HepG2 (cell line): ENCODE measurements at regions not wholly inside any gene's neighbourhood (a gene's known extent, or its start where the extent isn't known, plus 50 kb on each side); places are given as distances from the start of the nearest gene placed in this dataset.

Experiments
- ATAC-seq: fragments of 200-7000 bp; cut with Tn5 transposase; 3 replicates; pipeline ENCODE4 v1.9.1; 2020; ENCODE audit warnings: mild to moderate bottlenecking, moderate library complexity
- BruUV-seq: library from RNA; stranded (reverse); fragments of 400-500 nt; replicated peaks from 2 replicates; lab custom pipeline; 2021; lab: Mats Ljungman, UMichigan
- CTCF ChIA-PET: fragments of 300-600 bp; formaldehyde crosslinking; extraction: SDS; loops from one replicate; lab custom pipeline; 2021; ENCODE audit warnings: low total read pairs, inconsistent platforms, low intra/inter-chr PET ratio; lab: Yijun Ruan, JAX
- POLR2A ChIA-PET: fragments of 350-600 bp; sonication (Branson Sonifier 250); formaldehyde crosslinking; loops from one replicate; lab custom pipeline; 2020; ENCODE audit warnings: antibody characterized with exemption, inconsistent platforms; lab: Yijun Ruan, JAX
- DNase-seq: peaks from one replicate; pipeline ENCODE4 v3.0.0-alpha.2; 2015; ENCODE audit warnings: low spot score
- FAIRE-seq: peaks from 3 replicates; lab custom pipeline; 2011; peaks lifted over from hg19 to GRCh38; lab: Jason Lieb, UNC
- H2AFZ ChIP-seq: one replicate; pipeline ENCODE4 v1.6.1; 2011; ENCODE audit warnings: low read length, inconsistent platforms
- H3K27ac ChIP-seq: fragments of 300-600 bp; 3 replicates; pipeline ENCODE4 v1.8.0; 2011; ENCODE audit warnings: mixed run types, mild to moderate bottlenecking, mixed read lengths, low read length, inconsistent platforms; ENCODE audit not compliant: insufficient read depth; ENCODE audit errors: extremely low read length
- H3K27me3 ChIP-seq, 2 experiments: fragments of 200-600 bp in 1 of 2; 2 replicates in 1 of 2; 3 replicates in 1 of 2; pipeline versions ENCODE4 v1.6.0 to v1.8.0; 2011; ENCODE audit warnings: low read length in 2 of 2, mild to moderate bottlenecking in 2 of 2, moderate library complexity in 2 of 2, inconsistent platforms in 1 of 2; ENCODE audit not compliant: insufficient read depth in 2 of 2, control insufficient read depth in 1 of 2
- H3K36me3 ChIP-seq, 2 experiments: fragments of 200-600 bp in 1 of 2; replicated peaks in 1 of 2; 2 replicates in 1 of 2; 3 replicates in 1 of 2; pipeline versions ENCODE4 v1.5.1 to v1.8.0; 2011; ENCODE audit warnings: low read length in 2 of 2, inconsistent platforms in 1 of 2; ENCODE audit not compliant: insufficient read depth in 2 of 2, control insufficient read depth in 1 of 2
- H3K4me1 ChIP-seq: 2 replicates; pipeline ENCODE4 v1.5.1; 2012; ENCODE audit warnings: low read length, inconsistent platforms; ENCODE audit not compliant: insufficient read depth
- H3K4me2 ChIP-seq: 2 replicates; pipeline ENCODE4 v1.6.0; 2011; ENCODE audit warnings: low read depth, low read length, inconsistent platforms
- H3K4me3 ChIP-seq, 3 experiments: fragments of 200-600 bp in 1 of 3; sonication (generic), shearing (Covaris generic) in 1 of 3; replicated peaks in 1 of 3; 2 replicates each; pipeline ENCODE4 v1.5.1; 2011 to 2016; ENCODE audit warnings: low read length in 3 of 3, inconsistent platforms in 2 of 3, low read depth in 2 of 3, mild to moderate bottlenecking in 2 of 3, control low read depth in 1 of 3, mixed read lengths in 1 of 3; ENCODE audit not compliant: insufficient read depth in 1 of 3
- H3K79me2 ChIP-seq: one replicate; pipeline ENCODE4 v1.6.1; 2011; ENCODE audit warnings: low read length, inconsistent platforms; ENCODE audit not compliant: insufficient read depth
- H3K9ac ChIP-seq: 2 replicates; pipeline ENCODE4 v1.6.0; 2011; ENCODE audit warnings: mild to moderate bottlenecking, low read depth, low read length, inconsistent platforms; ENCODE audit not compliant: insufficient read depth
- H3K9me3 ChIP-seq: 2 replicates; pipeline ENCODE4 v1.5.1; 2012; ENCODE audit warnings: mild to moderate bottlenecking, low read length
- H4K20me1 ChIP-seq: 2 replicates; pipeline ENCODE4 v1.6.0; 2011; ENCODE audit warnings: inconsistent platforms, mild to moderate bottlenecking, low read length, moderate library complexity; ENCODE audit not compliant: insufficient read depth
- GPN1 ChIP-seq: sonication (generic); formaldehyde crosslinking; IDR thresholded peaks from 2 replicates; pipeline ENCODE4 v1.5.1; 2020; ENCODE audit warnings: missing genetic modification reagents, borderline replicate concordance
- NCOA2 ChIP-seq: sonication (generic); formaldehyde crosslinking; IDR thresholded peaks from 2 replicates; pipeline ENCODE4 v1.8.0; 2022; ENCODE audit warnings: inconsistent platforms
- NR2C2 ChIP-seq: sonication (generic); formaldehyde crosslinking; IDR thresholded peaks from 2 replicates; pipeline ENCODE4 v1.4.0; 2020; ENCODE audit warnings: missing genetic modification reagents, mild to moderate bottlenecking, moderate library complexity, borderline replicate concordance
- PCBP2 ChIP-seq: fragments of 200-400 bp; formaldehyde crosslinking; optimal IDR thresholded peaks from 2 replicates; pipeline ENCODE3; 2018; ENCODE audit warnings: low read length, low read depth; ENCODE audit not compliant: poor library complexity, severe bottlenecking
- SAFB2 ChIP-seq: sonication (generic); formaldehyde crosslinking; IDR thresholded peaks from 2 replicates; pipeline ENCODE4 v1.5.1; 2020; ENCODE audit warnings: missing genetic modification reagents, low read depth, mild to moderate bottlenecking, borderline replicate concordance
- ZFP36 ChIP-seq: fragments of 150-350 bp; IDR thresholded peaks from 2 replicates; pipeline ENCODE4 v1.6.1; 2018; ENCODE audit warnings: borderline replicate concordance, low read length, low read depth; ENCODE audit not compliant: partially characterized antibody
- ZFX ChIP-seq: sonication (generic); formaldehyde crosslinking; IDR thresholded peaks from 2 replicates; pipeline ENCODE4 v1.4.0; 2020; ENCODE audit warnings: mild to moderate bottlenecking, low read depth, missing genetic modification reagents, moderate library complexity
- ZNF136 ChIP-seq: sonication (generic); formaldehyde crosslinking; IDR thresholded peaks from 2 replicates; pipeline ENCODE4 v1.8.1; 2022; ENCODE audit warnings: low read depth, mild to moderate bottlenecking, moderate library complexity, missing genetic modification reagents
- ZNF382 ChIP-seq: sonication (generic); formaldehyde crosslinking; IDR thresholded peaks from 2 replicates; pipeline ENCODE4 v1.5.0; 2020; ENCODE audit warnings: missing genetic modification reagents, mild to moderate bottlenecking, borderline replicate concordance
- ZNF407 ChIP-seq: sonication (generic); formaldehyde crosslinking; IDR thresholded peaks from one replicate; pipeline ENCODE4 v1.5.1; 2020; ENCODE audit warnings: mild to moderate bottlenecking, missing genetic modification reagents; ENCODE audit errors: not compliant biosample characterization
- ZNF687 ChIP-seq: sonication (generic); formaldehyde crosslinking; IDR thresholded peaks from 2 replicates; pipeline ENCODE4 v1.5.1; 2020; ENCODE audit warnings: mild to moderate bottlenecking, missing genetic modification reagents, moderate library complexity
- ZNF780A ChIP-seq: sonication (generic); formaldehyde crosslinking; IDR thresholded peaks from 2 replicates; pipeline ENCODE4 v1.8.0; 2022; ENCODE audit warnings: mild to moderate bottlenecking, missing genetic modification reagents, moderate library complexity
- ZNF788 ChIP-seq: sonication (generic); formaldehyde crosslinking; IDR thresholded peaks from 2 replicates; pipeline ENCODE4 v1.5.0; 2020; ENCODE audit warnings: mild to moderate bottlenecking, missing genetic modification reagents, borderline replicate concordance
- WGBS: methylation state at CpG from one replicate; pipeline ENCODE4 v1.1.6; 2017; ENCODE audit warnings: low lambda C conversion rate; 5-methylcytosine and 5-hydroxymethylcytosine counted together
- in situ Hi-C: cut with HindIII; loops from 2 replicates; pipeline ENCODE4 v1.10.0; 2017; ENCODE audit warnings: low pct_unique_long_range_greater_than_20kb; ENCODE audit not compliant: extremely low pct_ligation_motif_present
- intact Hi-C: fragments of 100-400 bp; cut with micrococcal nuclease; formaldehyde crosslinking; loops from one replicate; pipeline ENCODE4 v1.10.0; 2022; ENCODE audit not compliant: unreplicated experiment

GRCh38 chr2:53475321-53475720, 292.3 kb upstream of the CHAC2 start:
- H3K27ac ChIP-seq = no peak overlapping the region
- H3K36me3 ChIP-seq = no peaks in the 10 kb centered on the region
- intact Hi-C loops = loop anchor here (10.0 kb wide), 1 partner anchor 1061 kb away; no protein-coding TSS in a partner anchor
- CTCF ChIA-PET = no interaction called here
- no peak overlapping the region for H3K4me2 ChIP-seq
- no peak overlapping the region for H3K4me3 ChIP-seq
- H3K4me1 ChIP-seq = no peaks in the 10 kb centered on the region
- H4K20me1 ChIP-seq = no peaks in the 10 kb centered on the region
- no peak for DNase-seq
- H3K9me3 ChIP-seq = no peaks in the 10 kb centered on the region
- H3K27me3 ChIP-seq = no peaks in the 10 kb centered on the region
- in situ Hi-C loops = no loop called here
- FAIRE-seq = no peak
- no peaks in the 10 kb centered on the region for H3K79me2 ChIP-seq
- 16% methylated on average over 2 of the region's 2 CpGs for WGBS
- POLR2A ChIA-PET = no interaction called here
- no peak for ATAC-seq
- no peak overlapping the region for H3K9ac ChIP-seq
- H2AFZ ChIP-seq = no peak overlapping the region
- BruUV-seq = no TSS peak
- TF ChIP-seq SAFB2 (no peak), ZNF382 (CRISPR knock-in tag) (no peak), PCBP2 (no peak), ZNF780A (CRISPR knock-in tag) (no peak), NCOA2 (CRISPR knock-in tag) (no peak), ZNF407 (no peak), GPN1 (no peak), ZNF687 (CRISPR knock-in tag) (no peak), ZNF788 (CRISPR knock-in tag) (no peak), ZFX (no peak), NR2C2 (CRISPR knock-in tag) (no peak), ZNF136 (CRISPR knock-in tag) (no peak), ZFP36 (no peak)
